HL-60 (cell line): ENCODE measurements at regions not wholly inside any gene's neighbourhood (a gene's known extent, or its start where the extent isn't known, plus 50 kb on each side); places are given as distances from the start of the nearest gene placed in this dataset.

Experiments used
- DNase-seq, 2 experiments: peaks; one replicate each; pipeline ENCODE4 v3.0.0-alpha.2; 2010 to 2020; ENCODE audit warnings: low read depth in 1 of 2, low spot score in 1 of 2
- H3K27ac ChIP-seq: fragments of 250-450 bp; sonication (Bioruptor Pico); replicated peaks from 2 replicates; pipeline ENCODE4 v1.5.1; 2020; ENCODE audit warnings: mild to moderate bottlenecking, moderate library complexity
- H3K27me3 ChIP-seq: fragments of 250-450 bp; sonication (Bioruptor Pico); 2 replicates; pipeline ENCODE4 v1.5.1; 2021; ENCODE audit warnings: mild to moderate bottlenecking, moderate library complexity; ENCODE audit not compliant: insufficient read depth, poor library complexity, severe bottlenecking
- H3K4me3 ChIP-seq: replicated peaks from 2 replicates; pipeline ENCODE4 v1.5.1; 2011; ENCODE audit warnings: mild to moderate bottlenecking, control low read depth, low read length; ENCODE audit not compliant: insufficient read depth
- GABPA ChIP-seq: IDR thresholded peaks from 2 replicates; pipeline ENCODE4 v1.6.1; 2012; ENCODE audit warnings: low read depth
- POLR2AphosphoS5 ChIP-seq: IDR thresholded peaks from 2 replicates; pipeline ENCODE4 v1.6.1; 2012; ENCODE audit warnings: low read depth
- SPI1 ChIP-seq: IDR thresholded peaks from 2 replicates; pipeline ENCODE4 v1.6.1; 2012; ENCODE audit warnings: low read depth, mild to moderate bottlenecking, borderline replicate concordance
- TF ChIP-seq, protein P1 (sequence below): IDR thresholded peaks from one replicate; pipeline ENCODE4 v1.5.1; 2011; ENCODE audit warnings: low read length, control low read depth, inconsistent platforms; ENCODE audit not compliant: insufficient read depth
- TF ChIP-seq, protein P2 (sequence below): IDR thresholded peaks from 2 replicates; pipeline ENCODE4 v1.6.1; 2012; ENCODE audit warnings: low read depth; ENCODE audit not compliant: insufficient replicate concordance

DNA sequence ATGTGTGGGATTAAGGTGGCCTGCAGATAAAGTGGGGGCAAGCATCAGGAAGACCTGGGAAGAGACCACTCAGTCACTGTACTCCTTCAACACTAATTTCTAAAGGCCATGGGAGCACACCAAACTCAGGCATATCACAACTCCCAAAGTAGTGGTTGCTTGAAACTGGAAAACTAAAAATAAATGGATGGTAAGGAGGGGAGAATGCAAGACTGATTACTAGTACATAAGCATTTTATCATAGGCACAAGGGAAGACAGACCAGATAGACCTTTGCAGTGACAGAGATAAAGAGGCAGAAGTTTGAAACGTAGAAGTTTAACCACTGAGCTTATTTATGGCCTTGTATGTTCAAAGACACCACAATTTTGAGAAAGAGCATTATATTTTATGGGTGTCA, 1098.1 kb upstream of the CELF4 start:
- DNase-seq = no peak
- H3K27ac ChIP-seq = no peak overlapping the region
- TF ChIP-seq, protein P1, sequence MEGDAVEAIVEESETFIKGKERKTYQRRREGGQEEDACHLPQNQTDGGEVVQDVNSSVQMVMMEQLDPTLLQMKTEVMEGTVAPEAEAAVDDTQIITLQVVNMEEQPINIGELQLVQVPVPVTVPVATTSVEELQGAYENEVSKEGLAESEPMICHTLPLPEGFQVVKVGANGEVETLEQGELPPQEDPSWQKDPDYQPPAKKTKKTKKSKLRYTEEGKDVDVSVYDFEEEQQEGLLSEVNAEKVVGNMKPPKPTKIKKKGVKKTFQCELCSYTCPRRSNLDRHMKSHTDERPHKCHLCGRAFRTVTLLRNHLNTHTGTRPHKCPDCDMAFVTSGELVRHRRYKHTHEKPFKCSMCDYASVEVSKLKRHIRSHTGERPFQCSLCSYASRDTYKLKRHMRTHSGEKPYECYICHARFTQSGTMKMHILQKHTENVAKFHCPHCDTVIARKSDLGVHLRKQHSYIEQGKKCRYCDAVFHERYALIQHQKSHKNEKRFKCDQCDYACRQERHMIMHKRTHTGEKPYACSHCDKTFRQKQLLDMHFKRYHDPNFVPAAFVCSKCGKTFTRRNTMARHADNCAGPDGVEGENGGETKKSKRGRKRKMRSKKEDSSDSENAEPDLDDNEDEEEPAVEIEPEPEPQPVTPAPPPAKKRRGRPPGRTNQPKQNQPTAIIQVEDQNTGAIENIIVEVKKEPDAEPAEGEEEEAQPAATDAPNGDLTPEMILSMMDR = no peak
- TF ChIP-seq GABPA (no peak), POLR2AphosphoS5 (no peak), SPI1 (no peak)
- TF ChIP-seq, protein P2, sequence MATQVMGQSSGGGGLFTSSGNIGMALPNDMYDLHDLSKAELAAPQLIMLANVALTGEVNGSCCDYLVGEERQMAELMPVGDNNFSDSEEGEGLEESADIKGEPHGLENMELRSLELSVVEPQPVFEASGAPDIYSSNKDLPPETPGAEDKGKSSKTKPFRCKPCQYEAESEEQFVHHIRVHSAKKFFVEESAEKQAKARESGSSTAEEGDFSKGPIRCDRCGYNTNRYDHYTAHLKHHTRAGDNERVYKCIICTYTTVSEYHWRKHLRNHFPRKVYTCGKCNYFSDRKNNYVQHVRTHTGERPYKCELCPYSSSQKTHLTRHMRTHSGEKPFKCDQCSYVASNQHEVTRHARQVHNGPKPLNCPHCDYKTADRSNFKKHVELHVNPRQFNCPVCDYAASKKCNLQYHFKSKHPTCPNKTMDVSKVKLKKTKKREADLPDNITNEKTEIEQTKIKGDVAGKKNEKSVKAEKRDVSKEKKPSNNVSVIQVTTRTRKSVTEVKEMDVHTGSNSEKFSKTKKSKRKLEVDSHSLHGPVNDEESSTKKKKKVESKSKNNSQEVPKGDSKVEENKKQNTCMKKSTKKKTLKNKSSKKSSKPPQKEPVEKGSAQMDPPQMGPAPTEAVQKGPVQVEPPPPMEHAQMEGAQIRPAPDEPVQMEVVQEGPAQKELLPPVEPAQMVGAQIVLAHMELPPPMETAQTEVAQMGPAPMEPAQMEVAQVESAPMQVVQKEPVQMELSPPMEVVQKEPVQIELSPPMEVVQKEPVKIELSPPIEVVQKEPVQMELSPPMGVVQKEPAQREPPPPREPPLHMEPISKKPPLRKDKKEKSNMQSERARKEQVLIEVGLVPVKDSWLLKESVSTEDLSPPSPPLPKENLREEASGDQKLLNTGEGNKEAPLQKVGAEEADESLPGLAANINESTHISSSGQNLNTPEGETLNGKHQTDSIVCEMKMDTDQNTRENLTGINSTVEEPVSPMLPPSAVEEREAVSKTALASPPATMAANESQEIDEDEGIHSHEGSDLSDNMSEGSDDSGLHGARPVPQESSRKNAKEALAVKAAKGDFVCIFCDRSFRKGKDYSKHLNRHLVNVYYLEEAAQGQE = no peak
- H3K4me3 ChIP-seq = no peak overlapping the region
- no peaks in the 10 kb centered on the region for H3K27me3 ChIP-seq

DNA sequence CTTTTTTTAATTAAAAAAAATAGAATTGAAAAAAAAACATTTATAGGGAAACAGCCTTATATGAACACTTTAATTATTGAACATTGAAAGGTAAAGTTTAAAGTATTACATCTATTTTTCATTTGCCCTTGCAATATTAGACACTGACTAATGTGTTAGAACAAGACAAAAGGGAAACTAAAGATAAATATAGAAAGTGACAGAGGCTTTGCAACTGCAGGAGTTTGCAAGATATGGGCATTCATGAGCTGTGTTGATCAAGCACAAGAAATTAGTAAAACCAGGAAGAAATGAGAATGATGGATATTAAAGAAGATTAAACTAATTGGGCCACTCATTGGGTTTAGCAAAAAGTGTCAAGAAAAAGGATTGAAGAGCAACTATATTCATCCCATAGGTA, 1097.7 kb upstream of the CELF4 start:
- no peak overlapping the region for H3K4me3 ChIP-seq

DNA sequence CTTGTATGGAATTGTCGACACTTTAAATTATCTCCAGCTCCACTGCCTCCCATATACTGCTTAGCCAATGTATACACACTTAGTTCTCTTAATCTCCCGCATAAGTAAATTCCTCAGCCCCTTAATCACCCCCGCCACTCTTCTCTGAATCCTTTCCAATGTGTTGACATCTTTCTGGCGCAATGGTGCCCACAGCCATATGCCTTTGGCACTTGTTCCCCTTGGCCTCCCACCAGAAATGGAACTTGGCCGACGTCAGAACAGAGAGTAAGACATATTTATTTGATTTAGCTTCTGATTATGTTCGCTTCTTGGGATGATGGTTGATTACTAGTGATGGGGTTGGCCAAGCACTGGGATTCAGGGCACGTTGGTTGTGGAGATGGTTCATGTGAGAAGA, 1089.3 kb upstream of the CELF4 start:
- H3K27ac ChIP-seq = no peak overlapping the region
- H3K4me3 ChIP-seq = no peak overlapping the region
- DNase-seq = no peak
- TF ChIP-seq SPI1 (no peak), GABPA (no peak), POLR2AphosphoS5 (no peak)
- TF ChIP-seq, protein P1 = no peak
- TF ChIP-seq, protein P2 = no peak
- H3K27me3 ChIP-seq = no peaks in the 10 kb centered on the region

More for the DNA sequence above, 1097.7 kb upstream of the CELF4 start:
- Histone ChIP-seq H3K27ac (no peak overlapping the region), H3K27me3 (no peaks in the 10 kb centered on the region)
- DNase-seq = no peak
- TF ChIP-seq POLR2AphosphoS5 (no peak), GABPA (no peak), SPI1 (no peak)
- TF ChIP-seq, protein P2 = no peak
- TF ChIP-seq, protein P1 = no peak
